Left forelimb (tissue), 1 donor: ENCODE measurements at regions not wholly inside any gene's neighbourhood (a gene's known extent, or its start where the extent isn't known, plus 50 kb on each side); places are given as distances from the start of the nearest gene placed in this dataset.

Experiments used
- DNase-seq: peaks from one replicate; pipeline ENCODE4 v3.0.0-alpha.2; 2018; ENCODE audit warnings: low spot score

- no peak for DNase-seq
These were observed 93.2 kb downstream of the FOXF2 start for GRCh38 chr6:1482381-1483166.

GRCh38 chr6:1485678-1486077, 96.3 kb downstream of the FOXF2 start:
- no peak for DNase-seq

GRCh38 chr6:1486387-1486786, 97.0 kb downstream of the FOXF2 start:
- no peak for DNase-seq

GRCh38 chr6:1487239-1487638, 97.9 kb downstream of the FOXF2 start:
- no peak for DNase-seq

GRCh38 chr6:1491025-1491424, 101.6 kb downstream of the FOXF2 start:
- DNase-seq: no peak

- DNase-seq: no peak
These were observed 102.4 kb downstream of the FOXF2 start for GRCh38 chr6:1491591-1492319.

- DNase-seq: no peak
These were observed 105.3 kb downstream of the FOXF2 start for GRCh38 chr6:1494671-1495070.

- DNase-seq: no peak
These were observed 106.0 kb downstream of the FOXF2 start for GRCh38 chr6:1495344-1495743.

GRCh38 chr6:1496092-1496491, 106.7 kb downstream of the FOXF2 start:
- DNase-seq: no peak

- no peak for DNase-seq
These were observed 107.7 kb downstream of the FOXF2 start for GRCh38 chr6:1496836-1497760.

GRCh38 chr6:1497761-1498105, 108.4 kb downstream of the FOXF2 start:
- no peak for DNase-seq

- no peak for DNase-seq
These were observed 109.2 kb downstream of the FOXF2 start for GRCh38 chr6:1498491-1499113.

- DNase-seq: peak; percentile 71
These were observed 109.9 kb upstream of the FOXC1 start for GRCh38 chr6:1499777-1500176.

GRCh38 chr6:1500913-1501312, 108.8 kb upstream of the FOXC1 start:
- no peak for DNase-seq

GRCh38 chr6:1502041-1502440, 107.7 kb upstream of the FOXC1 start:
- no peak for DNase-seq

GRCh38 chr6:1503811-1504210, 105.9 kb upstream of the FOXC1 start:
- no peak for DNase-seq

GRCh38 chr6:1504465-1504864, 105.2 kb upstream of the FOXC1 start:
- no peak for DNase-seq

- no peak for DNase-seq
These were observed 102.5 kb upstream of the FOXC1 start for GRCh38 chr6:1507251-1507650.

GRCh38 chr6:1509241-1509640, 100.5 kb upstream of the FOXC1 start:
- DNase-seq: no peak

GRCh38 chr6:1510239-1510638, 99.5 kb upstream of the FOXC1 start:
- DNase-seq: no peak

- DNase-seq: no peak
These were observed 96.4 kb upstream of the FOXC1 start for GRCh38 chr6:1513215-1513780.

GRCh38 chr6:1514078-1514477, 95.6 kb upstream of the FOXC1 start:
- DNase-seq: no peak
